Activated T-helper 1 cell treated with anti-CD3 and anti-CD28 coated beads, Interleukin-12 subunit alpha, Interleukin-12 subunit beta, Interleukin-2, Interleukin-4 antibody, amounts not matched to agents 30 ng/mL and 10 ng/mL and 1 ng/mL, durations not matched to agents 14 hours and 24 hours and 36 hours (primary cell): ENCODE measurements at regions not wholly inside any gene's neighbourhood (a gene's known extent, or its start where the extent isn't known, plus 50 kb on each side); places are given as distances from the start of the nearest gene placed in this dataset.

Source experiments
- DNase-seq: peaks from one replicate; pipeline ENCODE4 v3.0.0; 2021; ENCODE audit warnings: low spot score
- H3K27ac Mint-ChIP-seq: one replicate; pipeline ENCODE4 v1.8.0; 2021; ENCODE audit warnings: mild to moderate bottlenecking, mixed read lengths
- H3K27me3 Mint-ChIP-seq: one replicate; pipeline ENCODE4 v1.8.0; 2022; ENCODE audit warnings: mild to moderate bottlenecking, moderate library complexity, mixed read lengths; ENCODE audit not compliant: insufficient read depth
- H3K36me3 Mint-ChIP-seq: one replicate; pipeline ENCODE4 v1.8.0; 2021; ENCODE audit warnings: low read depth, mixed read lengths
- H3K4me1 Mint-ChIP-seq: one replicate; pipeline ENCODE4 v1.8.0; 2021; ENCODE audit warnings: low read depth, mixed read lengths
- H3K4me3 Mint-ChIP-seq: one replicate; pipeline ENCODE4 v1.8.0; 2021; ENCODE audit warnings: mild to moderate bottlenecking, moderate library complexity, mixed read lengths
- H3K9me3 Mint-ChIP-seq: one replicate; pipeline ENCODE4 v1.8.0; 2021; ENCODE audit warnings: mixed read lengths
- intact Hi-C: fragments of 100-400 bp; cut with micrococcal nuclease; formaldehyde crosslinking; loops from one replicate; pipeline ENCODE4 v1.15.1; 2024

DNA sequence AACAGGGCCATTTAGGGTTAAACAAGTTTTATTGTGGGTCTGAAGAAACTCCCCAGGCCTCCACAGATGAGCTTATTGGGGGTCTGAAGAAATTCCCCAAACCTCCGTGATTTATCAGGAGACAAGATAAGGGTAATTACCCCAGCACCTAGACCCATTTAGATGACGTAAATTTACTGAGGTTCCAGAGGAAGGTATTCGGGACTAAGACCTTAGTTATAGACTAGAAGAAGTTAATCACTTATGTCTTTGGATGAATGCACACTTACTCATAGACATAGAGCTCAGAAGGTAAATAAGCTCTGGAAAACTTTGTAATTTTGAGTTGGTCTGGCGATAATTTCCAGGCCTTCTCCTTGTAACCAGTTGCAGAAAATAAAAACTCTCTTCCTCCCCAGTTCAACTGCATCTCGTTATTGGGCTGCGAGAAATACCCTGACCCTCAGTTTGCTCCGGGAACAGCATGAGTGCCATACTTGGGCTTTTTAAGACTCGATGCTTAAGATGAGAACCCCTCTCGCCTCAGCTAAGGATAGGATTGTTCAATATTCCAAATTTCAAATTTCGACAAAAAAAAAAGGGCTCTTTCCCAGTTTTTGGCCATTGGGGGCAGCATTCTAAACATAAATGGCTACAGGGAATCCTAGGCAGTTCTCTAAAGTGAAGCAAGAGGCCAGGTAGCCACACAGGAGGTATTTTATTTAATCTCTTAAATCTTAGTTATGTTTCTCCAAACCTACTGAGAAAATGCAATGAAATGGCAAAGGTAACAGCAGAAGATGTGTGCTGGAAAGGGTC is 74.7 kb upstream of the PFKP start:
- no peak overlapping the region for H3K27ac Mint-ChIP-seq

GRCh38 chr10:2990764-2991163 is 76.6 kb upstream of the PFKP start:
- Mint-ChIP-seq H3K27me3 (peaks cover 7% of the 10 kb centered on the region), H3K4me1 (no peaks in the 10 kb centered on the region), H3K36me3 (no peaks in the 10 kb centered on the region), H3K27ac (no peak overlapping the region), H3K9me3 (no peaks in the 10 kb centered on the region), H3K4me3 (no peak overlapping the region)
- no peak for DNase-seq
- intact Hi-C loops, result no loop called here

More for the DNA sequence above, 74.7 kb upstream of the PFKP start:
- Mint-ChIP-seq H3K27me3 (peaks cover 2% of the 10 kb centered on the region), H3K4me1 (no peaks in the 10 kb centered on the region), H3K4me3 (no peak overlapping the region), H3K9me3 (no peaks in the 10 kb centered on the region), H3K36me3 (no peaks in the 10 kb centered on the region)
- intact Hi-C loops, result no loop called here
- no peak for DNase-seq

GRCh38 chr10:2989292-2989947 is 77.9 kb upstream of the PFKP start:
- H3K4me3 Mint-ChIP-seq, result no peak overlapping the region
- H3K27me3 Mint-ChIP-seq, result peaks cover 7% of the 10 kb centered on the region
- no peak overlapping the region for H3K27ac Mint-ChIP-seq
- DNase-seq, result no peak
- intact Hi-C loops, result no loop called here
- H3K4me1 Mint-ChIP-seq, result no peaks in the 10 kb centered on the region
- H3K9me3 Mint-ChIP-seq, result no peaks in the 10 kb centered on the region
- H3K36me3 Mint-ChIP-seq, result no peaks in the 10 kb centered on the region

DNA sequence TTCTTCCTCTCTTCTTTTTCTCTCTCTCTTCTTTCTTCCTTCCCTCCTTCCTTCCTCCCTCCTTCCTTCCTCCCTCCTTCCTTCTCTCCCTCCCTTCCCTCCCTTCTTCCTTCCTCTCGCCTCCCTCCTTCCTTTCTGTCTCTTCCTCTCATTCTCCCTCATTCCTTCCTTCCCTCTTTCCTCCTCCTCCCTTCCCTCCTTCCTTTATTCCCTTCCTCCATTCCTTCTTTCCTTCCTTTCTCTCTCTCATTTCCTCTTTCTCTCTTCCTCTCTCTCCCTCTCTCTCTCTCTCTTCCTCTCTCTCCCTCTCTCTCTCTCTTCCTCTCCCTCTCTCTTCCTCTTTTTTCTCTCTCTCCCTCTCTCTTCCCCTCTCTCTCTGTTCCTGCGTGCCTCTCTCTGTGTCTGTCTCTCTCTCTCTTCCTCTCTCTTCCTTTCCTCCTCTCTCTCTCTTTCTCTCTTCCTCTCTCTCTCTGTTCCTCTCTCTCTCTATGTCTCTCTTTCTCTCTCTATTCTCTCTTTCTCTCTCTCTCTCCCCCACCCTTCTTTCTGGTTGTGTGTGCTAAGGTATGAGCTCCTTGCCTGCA is 80.1 kb upstream of the PFKP start:
- Mint-ChIP-seq H3K9me3 (no peaks in the 10 kb centered on the region), H3K27ac (no peak overlapping the region), H3K4me1 (no peaks in the 10 kb centered on the region), H3K4me3 (no peak overlapping the region), H3K36me3 (no peaks in the 10 kb centered on the region), H3K27me3 (peaks cover 7% of the 10 kb centered on the region)
- DNase-seq, result no peak
- intact Hi-C loops, result no loop called here

- no peak overlapping the region for H3K4me3 Mint-ChIP-seq
- peaks cover 7% of the 10 kb centered on the region for H3K27me3 Mint-ChIP-seq
- no peaks in the 10 kb centered on the region for H3K36me3 Mint-ChIP-seq
- H3K9me3 Mint-ChIP-seq, result no peaks in the 10 kb centered on the region
- intact Hi-C loops, result no loop called here
- H3K27ac Mint-ChIP-seq, result no peak overlapping the region
- no peaks in the 10 kb centered on the region for H3K4me1 Mint-ChIP-seq
- no peak for DNase-seq
Measured at GRCh38 chr10:2986391-2986801, 81.0 kb upstream of the PFKP start.

DNA sequence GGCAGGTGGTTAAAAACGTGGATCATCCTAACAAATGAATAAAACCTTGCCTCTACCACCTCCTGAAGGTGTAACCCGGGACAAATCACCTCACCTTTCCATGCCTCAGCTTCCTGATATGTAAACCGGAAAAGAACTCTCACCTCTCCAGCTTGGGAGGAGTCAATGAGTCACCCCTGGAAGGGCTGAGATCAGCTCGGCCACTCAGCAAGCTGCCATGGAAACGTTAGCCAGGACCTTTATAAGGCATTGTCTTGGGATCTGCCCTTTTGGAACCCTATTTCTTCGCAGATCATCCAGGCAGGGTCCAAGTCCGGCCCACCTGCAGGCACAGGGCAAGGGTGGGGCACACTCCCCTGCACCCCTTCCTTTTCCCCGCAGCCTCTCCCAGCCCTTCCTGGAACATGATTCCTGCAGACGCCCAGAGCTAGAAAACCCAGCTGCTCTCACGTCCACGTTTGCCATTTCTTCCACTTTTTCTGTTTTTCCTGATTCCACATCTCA is 81.6 kb upstream of the PFKP start:
- no peak overlapping the region for H3K27ac Mint-ChIP-seq
- intact Hi-C loops, result no loop called here
- no peaks in the 10 kb centered on the region for H3K4me1 Mint-ChIP-seq

DNA sequence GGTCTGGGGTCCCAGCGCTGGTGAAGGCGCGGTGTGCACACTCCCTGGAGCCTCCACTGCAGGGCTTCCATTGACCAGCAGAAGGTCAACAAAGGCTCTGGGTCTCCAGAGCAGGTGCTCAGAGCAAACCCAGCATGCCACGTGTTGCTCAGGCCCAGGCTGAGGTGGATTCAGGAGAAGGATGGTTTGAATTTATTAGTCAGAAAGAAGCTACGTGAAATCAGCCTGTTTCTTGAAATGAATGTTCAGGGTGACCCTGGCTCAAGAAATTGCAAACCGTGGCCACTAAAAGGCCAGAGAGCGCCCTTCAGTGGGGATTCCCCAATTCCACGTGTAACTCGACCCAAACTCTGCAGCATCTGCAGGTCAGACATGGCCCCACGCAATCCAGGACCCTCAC is 82.7 kb upstream of the PFKP start:
- Mint-ChIP-seq H3K36me3 (no peaks in the 10 kb centered on the region), H3K4me1 (no peaks in the 10 kb centered on the region), H3K27ac (no peak overlapping the region), H3K4me3 (no peak overlapping the region), H3K27me3 (peaks cover 7% of the 10 kb centered on the region), H3K9me3 (no peaks in the 10 kb centered on the region)
- no peak for DNase-seq
- intact Hi-C loops, result no loop called here

More for the DNA sequence above, 81.6 kb upstream of the PFKP start:
- H3K36me3 Mint-ChIP-seq, result no peaks in the 10 kb centered on the region
- H3K27me3 Mint-ChIP-seq, result peaks cover 7% of the 10 kb centered on the region
- no peaks in the 10 kb centered on the region for H3K9me3 Mint-ChIP-seq
- no peak overlapping the region for H3K4me3 Mint-ChIP-seq
- no peak for DNase-seq

GRCh38 chr10:2982146-2982545 is 85.2 kb upstream of the PFKP start:
- Mint-ChIP-seq H3K4me3 (no peak overlapping the region), H3K9me3 (no peaks in the 10 kb centered on the region), H3K4me1 (no peaks in the 10 kb centered on the region), H3K27ac (no peak overlapping the region), H3K36me3 (no peaks in the 10 kb centered on the region), H3K27me3 (peaks cover 4% of the 10 kb centered on the region)
- intact Hi-C loops, result no loop called here
- DNase-seq, result no peak

GRCh38 chr10:2981361-2981801 is 86.0 kb upstream of the PFKP start:
- no peak overlapping the region for H3K27ac Mint-ChIP-seq
- no peaks in the 10 kb centered on the region for H3K36me3 Mint-ChIP-seq
- peaks cover 4% of the 10 kb centered on the region for H3K27me3 Mint-ChIP-seq
- H3K4me1 Mint-ChIP-seq, result no peaks in the 10 kb centered on the region
- no peaks in the 10 kb centered on the region for H3K9me3 Mint-ChIP-seq
- no peak for DNase-seq
- H3K4me3 Mint-ChIP-seq, result no peak overlapping the region
- intact Hi-C loops, result no loop called here

DNA sequence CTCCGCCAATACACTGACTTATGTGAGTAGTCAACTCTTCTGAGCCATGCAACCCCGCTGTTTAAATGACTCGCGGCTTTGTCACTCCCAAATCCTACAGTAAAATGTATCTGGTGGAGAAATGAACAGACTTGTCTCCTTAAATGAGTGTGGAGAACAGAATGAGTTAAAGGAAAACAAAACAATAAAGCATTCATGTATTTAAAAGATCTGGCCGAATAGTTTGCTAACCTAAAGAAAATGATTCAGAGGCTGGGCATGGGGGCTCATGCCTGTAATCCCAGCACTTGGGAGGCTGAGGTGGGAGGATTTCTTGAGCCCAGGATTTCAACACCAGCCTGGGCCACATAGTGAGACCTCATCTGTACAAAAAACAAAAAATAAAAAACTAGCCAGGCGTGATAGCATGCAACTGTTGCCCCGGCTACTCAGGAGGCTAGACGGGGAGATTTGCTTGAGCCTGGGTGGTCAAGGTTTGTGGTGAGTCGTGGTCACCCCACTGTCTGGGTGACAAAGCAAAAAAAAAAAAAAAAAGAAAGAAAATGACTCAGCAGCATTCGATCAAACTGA is 86.5 kb upstream of the PFKP start:
- Mint-ChIP-seq H3K36me3 (no peaks in the 10 kb centered on the region), H3K4me1 (no peaks in the 10 kb centered on the region), H3K27ac (no peak overlapping the region), H3K4me3 (no peak overlapping the region), H3K27me3 (peaks cover under 1% of the 10 kb centered on the region), H3K9me3 (no peaks in the 10 kb centered on the region)
- DNase-seq, result no peak
- intact Hi-C loops, result no loop called here

DNA sequence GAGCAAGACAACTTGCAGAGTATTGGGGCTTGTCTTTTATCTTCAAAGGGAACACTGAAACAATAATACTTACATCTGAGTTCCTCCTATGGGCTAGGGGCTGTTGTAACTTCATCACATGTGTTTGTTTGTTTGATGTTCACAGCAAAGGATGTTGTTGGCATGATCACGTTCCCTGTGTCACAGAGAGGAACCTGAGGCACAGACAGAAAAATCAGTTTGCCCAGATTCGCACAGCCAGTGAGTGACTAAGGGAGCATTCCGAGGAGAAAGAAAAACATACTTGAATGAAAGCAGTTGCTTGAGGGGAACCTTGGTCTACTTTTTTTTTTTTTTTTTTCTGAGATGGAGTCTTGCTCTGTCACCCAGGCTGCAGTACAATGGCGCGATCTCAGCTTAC is 87.2 kb upstream of the PFKP start:
- intact Hi-C loops, result no loop called here
- no peaks in the 10 kb centered on the region for H3K36me3 Mint-ChIP-seq
- no peaks in the 10 kb centered on the region for H3K9me3 Mint-ChIP-seq
- H3K27ac Mint-ChIP-seq, result no peak overlapping the region
- H3K4me1 Mint-ChIP-seq, result no peaks in the 10 kb centered on the region
- H3K4me3 Mint-ChIP-seq, result no peak overlapping the region
- DNase-seq, result no peak
- H3K27me3 Mint-ChIP-seq, result no peaks in the 10 kb centered on the region

DNA sequence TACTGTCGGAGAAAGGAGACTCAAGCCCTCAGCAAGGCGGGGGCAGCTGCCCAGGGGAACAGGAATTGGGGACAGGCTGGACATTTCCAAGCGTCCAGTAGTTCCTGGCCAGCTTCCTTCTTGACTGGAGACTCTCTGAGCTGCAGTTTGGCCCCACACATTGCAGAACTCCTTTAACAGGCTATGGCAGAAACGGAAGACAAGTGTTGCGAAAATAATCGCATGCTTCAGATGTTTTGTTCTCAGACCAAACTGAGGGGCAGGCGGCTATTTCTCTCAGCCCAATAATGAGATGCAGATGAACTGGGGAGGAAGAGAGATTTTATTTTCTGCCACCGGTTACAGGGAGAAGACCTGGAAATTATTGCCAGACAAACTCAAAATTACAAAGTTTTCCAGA is 88.0 kb upstream of the PFKP start:
- intact Hi-C loops, result loop anchor here (10.0 kb wide), 1 partner anchor 135 kb away; no protein-coding TSS in a partner anchor
- H3K4me1 Mint-ChIP-seq, result no peaks in the 10 kb centered on the region
- DNase-seq, result no peak
- no peaks in the 10 kb centered on the region for H3K27me3 Mint-ChIP-seq
- no peak overlapping the region for H3K4me3 Mint-ChIP-seq
- no peaks in the 10 kb centered on the region for H3K36me3 Mint-ChIP-seq
- H3K9me3 Mint-ChIP-seq, result no peaks in the 10 kb centered on the region
- H3K27ac Mint-ChIP-seq, result no peak overlapping the region
